Liver (tissue), 8 donors: ENCODE measurements at regions not wholly inside any gene's neighbourhood (a gene's known extent, or its start where the extent isn't known, plus 50 kb on each side); places are given as distances from the start of the nearest gene placed in this dataset.

Experiments
- DNase-seq: peaks from one replicate; pipeline ENCODE4 v3.0.0-alpha.2; 2017; ENCODE audit warnings: low spot score
- H3K27ac ChIP-seq, 2 donors: one replicate each; pipeline ENCODE4 v1.7.0; 2013; ENCODE audit warnings: inconsistent platforms in 2 of 2, low read length in 2 of 2, control low read depth in 1 of 2, low read depth in 1 of 2, mild to moderate bottlenecking in 1 of 2
- H3K27me3 ChIP-seq, 4 donors: one replicate each; pipeline versions ENCODE4 v1.6.1 to v1.7.0; 2013; ENCODE audit warnings: low read length in 3 of 4, inconsistent platforms in 1 of 4, mild to moderate bottlenecking in 1 of 4, moderate library complexity in 1 of 4; ENCODE audit not compliant: control insufficient read depth in 4 of 4, insufficient read depth in 4 of 4
- H3K36me3 ChIP-seq, 4 donors: one replicate each; pipeline versions ENCODE4 v1.6.1 to v1.7.0; 2013; ENCODE audit warnings: low read length in 3 of 4, mild to moderate bottlenecking in 3 of 4, low read depth in 1 of 4, moderate library complexity in 1 of 4; ENCODE audit not compliant: control insufficient read depth in 4 of 4, insufficient read depth in 3 of 4
- H3K4me1 ChIP-seq, 4 donors: one replicate each; pipeline versions ENCODE4 v1.6.1 to v1.7.0; 2013; ENCODE audit warnings: low read length in 3 of 4, mild to moderate bottlenecking in 3 of 4, moderate library complexity in 1 of 4; ENCODE audit not compliant: control insufficient read depth in 4 of 4, insufficient read depth in 4 of 4
- H3K4me3 ChIP-seq, 3 donors: one replicate each; pipeline versions ENCODE4 v1.6.1 to v1.7.0; 2013; ENCODE audit warnings: low read length in 3 of 3, control low read depth in 1 of 3, low read depth in 1 of 3, mild to moderate bottlenecking in 1 of 3
- H3K9ac ChIP-seq, 2 donors: one replicate each; pipeline ENCODE4 v1.7.0; 2013; ENCODE audit warnings: low read length in 2 of 2, mild to moderate bottlenecking in 2 of 2, moderate library complexity in 2 of 2, control low read depth in 1 of 2, low read depth in 1 of 2
- H3K9me3 ChIP-seq, 4 donors: one replicate each; pipeline versions ENCODE4 v1.6.1 to v1.7.0; 2013; ENCODE audit warnings: low read length in 3 of 4; ENCODE audit not compliant: control insufficient read depth in 4 of 4
- ATF3 ChIP-seq: IDR thresholded peaks from 2 replicates; pipeline ENCODE4 v1.6.1; 2016; ENCODE audit warnings: antibody characterized with exemption
- CTCF ChIP-seq: fragments of 150-350 bp; IDR thresholded peaks from 2 replicates; pipeline ENCODE4 v1.5.1; 2017; ENCODE audit warnings: improper control_type of control experiment, low read depth, low read length; ENCODE audit not compliant: missing input control
- EGR1 ChIP-seq, 2 donors: IDR thresholded peaks; 2 replicates each; pipeline ENCODE4 v1.6.1; 2016 to 2018; ENCODE audit warnings: antibody characterized with exemption in 2 of 2, low read depth in 2 of 2
- FOXA1 ChIP-seq: IDR thresholded peaks from 2 replicates; pipeline ENCODE4 v1.6.1; 2016; ENCODE audit warnings: antibody characterized with exemption
- FOXA2 ChIP-seq: IDR thresholded peaks from 2 replicates; pipeline ENCODE4 v1.6.1; 2016; ENCODE audit warnings: antibody characterized with exemption
- GABPA ChIP-seq, 2 donors: IDR thresholded peaks in 1 of 2; conservative IDR thresholded peaks in 1 of 2; 2 replicates each; pipeline ENCODE4 v1.6.1; 2016; ENCODE audit warnings: antibody characterized with exemption in 2 of 2, mild to moderate bottlenecking in 1 of 2, moderate library complexity in 1 of 2
- HNF4A ChIP-seq, 2 donors: conservative IDR thresholded peaks; 2 replicates each; pipeline ENCODE4 v1.6.1; 2016; ENCODE audit warnings: antibody characterized with exemption in 2 of 2, mild to moderate bottlenecking in 2 of 2
- HNF4G ChIP-seq: IDR thresholded peaks from 2 replicates; pipeline ENCODE4 v1.6.1; 2016; ENCODE audit warnings: antibody characterized with exemption
- JUND ChIP-seq, 2 donors: IDR thresholded peaks; 2 replicates each; pipeline ENCODE4 v1.6.1; 2016; ENCODE audit warnings: antibody characterized with exemption in 2 of 2
- MAX ChIP-seq: IDR thresholded peaks from 2 replicates; pipeline ENCODE4 v1.6.1; 2016; ENCODE audit warnings: antibody characterized with exemption
- RAD21 ChIP-seq, 2 donors: IDR thresholded peaks; 2 replicates each; pipeline ENCODE4 v1.6.1; 2016; ENCODE audit warnings: antibody characterized with exemption in 2 of 2, mild to moderate bottlenecking in 2 of 2
- REST ChIP-seq: IDR thresholded peaks from 2 replicates; pipeline ENCODE4 v1.6.1; 2016; ENCODE audit warnings: antibody characterized with exemption, mild to moderate bottlenecking
- RXRA ChIP-seq, 2 donors: IDR thresholded peaks; 2 replicates each; pipeline ENCODE4 v1.6.1; 2017 to 2018; ENCODE audit warnings: antibody characterized with exemption in 2 of 2, mild to moderate bottlenecking in 1 of 2
- SP1 ChIP-seq: IDR thresholded peaks from 2 replicates; pipeline ENCODE4 v1.6.1; 2018; ENCODE audit warnings: antibody characterized with exemption, mild to moderate bottlenecking
- TAF1 ChIP-seq: conservative IDR thresholded peaks from 2 replicates; pipeline ENCODE4 v1.6.1; 2016; ENCODE audit warnings: antibody characterized with exemption, mild to moderate bottlenecking
- YY1 ChIP-seq: IDR thresholded peaks from 2 replicates; pipeline ENCODE4 v1.6.1; 2016; ENCODE audit warnings: antibody characterized with exemption, mild to moderate bottlenecking
- ZBTB33 ChIP-seq: IDR thresholded peaks from 2 replicates; pipeline ENCODE4 v1.6.1; 2016; ENCODE audit warnings: antibody characterized with exemption
- WGBS: extraction: QIAGEN DNeasy Blood & Tissue Kit; methylation state at CpG from one replicate; pipeline ENCODE4 v1.1.7; 2013; 5-methylcytosine and 5-hydroxymethylcytosine counted together
- donor health status: healthy.
- donor health status: healthy.
- donor health status: healthy.
- donor health status: healthy.
- donor health status: healthy.

GRCh38 chr21:22804151-22804550, 1805.9 kb downstream of the NCAM2 start:
- no peak for DNase-seq

More at GRCh38 chr21:22804151-22804550, 1805.9 kb downstream of the NCAM2 start:
- TF ChIP-seq RXRA (IDR thresholded peaks at IDR 0.05): no peak
- no peak for TF ChIP-seq EGR1 (IDR thresholded peaks at IDR 0.05; ENCODE audit: low read depth in 2 of 2)
- TF ChIP-seq ZBTB33: no peak
- no peak for TF ChIP-seq ATF3
- no peak for TF ChIP-seq YY1
- no peak for TF ChIP-seq HNF4G
- TF ChIP-seq CTCF: no peak
- TF ChIP-seq RAD21 (IDR thresholded peaks at IDR 0.05): no peak
- no peak for TF ChIP-seq JUND (IDR thresholded peaks at IDR 0.05)
- no peak for TF ChIP-seq HNF4A (conservative IDR thresholded peaks at IDR 0.05)
- no peak for TF ChIP-seq TAF1
- TF ChIP-seq FOXA1: no peak
- no peak for TF ChIP-seq GABPA (IDR thresholded peaks at IDR 0.05 in 1 of 2, conservative IDR thresholded peaks at IDR 0.05 in 1 of 2)
- no peak for TF ChIP-seq REST
- no peak for TF ChIP-seq FOXA2
- TF ChIP-seq SP1: no peak
- TF ChIP-seq MAX: no peak
- Histone ChIP-seq H3K27me3 (no peaks in the 10 kb centered on the region), H3K4me3 (no peak overlapping the region), H3K4me1 (no peaks in the 10 kb centered on the region), H3K27ac (no peak overlapping the region), H3K9me3 (no peaks in the 10 kb centered on the region), H3K9ac (no peak overlapping the region), H3K36me3 (no peaks in the 10 kb centered on the region)
- WGBS: 76% methylated on average over 3 of the region's 3 CpGs
